PC-3 (cell line): ENCODE measurements at regions not wholly inside any gene's neighbourhood (a gene's known extent, or its start where the extent isn't known, plus 50 kb on each side); places are given as distances from the start of the nearest gene placed in this dataset.

Experiments
- ATAC-seq: fragments of 200-7000 bp; cut with Tn5 transposase; 2 replicates; pipeline ENCODE4 v1.9.1; 2020; ENCODE audit warnings: mild to moderate bottlenecking, moderate library complexity
- BruUV-seq: library from RNA; stranded (reverse); fragments of 400-500 nt; replicated peaks from 2 replicates; lab custom pipeline; 2021; lab: Mats Ljungman, UMichigan
- CTCF ChIA-PET: fragments of 300-600 bp; sonication (Branson Sonifier 250); formaldehyde crosslinking; loops from one replicate; lab custom pipeline; 2022; ENCODE audit warnings: antibody characterized with exemption; lab: Charles Lee
- POLR2A ChIA-PET: fragments of 300-600 bp; sonication (Branson Sonifier 250); formaldehyde crosslinking; loops from one replicate; lab custom pipeline; 2022; ENCODE audit warnings: antibody characterized with exemption; ENCODE audit not compliant: unreplicated experiment; lab: Charles Lee
- DNase-seq: peaks from one replicate; pipeline ENCODE4 v3.0.0-alpha.2; 2015
- H2AFZ ChIP-seq: fragments of 300-600 bp; sonication (generic); 2 replicates; pipeline ENCODE4 v1.6.0; 2016; ENCODE audit warnings: antibody characterized with exemption, low read length
- H3F3A ChIP-seq: fragments of 300-600 bp; sonication (generic); one replicate; pipeline ENCODE4 v1.6.0; 2017; ENCODE audit warnings: antibody characterized with exemption, low read length, control low read depth, mild to moderate bottlenecking; ENCODE audit not compliant: unreplicated experiment
- H3K27ac ChIP-seq: fragments of 300-600 bp; sonication (generic); 2 replicates; pipeline ENCODE4 v1.5.1; 2016; ENCODE audit warnings: mild to moderate bottlenecking, low read length
- H3K27me3 ChIP-seq: fragments of 300-600 bp; sonication (generic); 2 replicates; pipeline ENCODE4 v1.6.1; 2016; ENCODE audit warnings: low read length, mixed read lengths
- H3K36me3 ChIP-seq: fragments of 300-600 bp; sonication (generic); 2 replicates; pipeline ENCODE4 v1.6.1; 2016; ENCODE audit warnings: low read depth, mixed run types, low read length, mixed read lengths
- H3K4me1 ChIP-seq: fragments of 300-600 bp; sonication (generic); 2 replicates; pipeline ENCODE4 v1.5.1; 2016; ENCODE audit warnings: low read length; ENCODE audit not compliant: insufficient read depth
- H3K4me2 ChIP-seq: fragments of 300-600 bp; sonication (generic); 2 replicates; pipeline ENCODE4 v1.6.0; 2016; ENCODE audit warnings: low read length
- H3K4me3 ChIP-seq: fragments of 300-600 bp; sonication (generic); 2 replicates; pipeline ENCODE4 v1.5.1; 2016; ENCODE audit warnings: mild to moderate bottlenecking, low read length, mixed read lengths
- H3K79me2 ChIP-seq: fragments of 300-600 bp; sonication (generic); 2 replicates; pipeline ENCODE4 v1.6.1; 2017; ENCODE audit warnings: low read length, mixed read lengths
- H3K9ac ChIP-seq: fragments of 300-600 bp; sonication (generic); 2 replicates; pipeline ENCODE4 v1.6.0; 2016; ENCODE audit warnings: mild to moderate bottlenecking, low read length
- H3K9me2 ChIP-seq: fragments of 300-600 bp; sonication (generic); replicated peaks from 2 replicates; pipeline ENCODE4 v1.6.1; 2016; ENCODE audit warnings: mixed run types, low read length, mixed read lengths
- H3K9me3 ChIP-seq: fragments of 300-600 bp; sonication (generic); 2 replicates; pipeline ENCODE4 v1.6.1; 2016; ENCODE audit warnings: low read length, mixed read lengths
- H4K20me1 ChIP-seq: fragments of 300-600 bp; sonication (generic); 2 replicates; pipeline ENCODE4 v1.6.1; 2016; ENCODE audit warnings: low read length, mixed read lengths
- EZH2 ChIP-seq: fragments of 300-600 bp; sonication (generic); IDR thresholded peaks from one replicate; pipeline ENCODE4 v1.6.1; 2017; ENCODE audit warnings: antibody characterized with exemption, mild to moderate bottlenecking, low read length; ENCODE audit not compliant: unreplicated experiment
- EZH2phosphoT487 ChIP-seq: fragments of 300-600 bp; sonication (generic); IDR thresholded peaks from 2 replicates; pipeline ENCODE4 v1.6.1; 2018; ENCODE audit warnings: mild to moderate bottlenecking, antibody characterized with exemption, low read length, borderline replicate concordance
- intact Hi-C: fragments of 100-400 bp; cut with micrococcal nuclease; formaldehyde crosslinking; loops from 2 replicates; pipeline ENCODE4 v1.9.0; 2023
- TF ChIP-seq, protein P1 (sequence below): fragments of 300-600 bp; sonication (generic); conservative IDR thresholded peaks from 2 replicates; pipeline ENCODE4 v1.5.1; 2017; ENCODE audit warnings: antibody characterized with exemption, low read depth, mild to moderate bottlenecking, low read length

- Histone ChIP-seq H3F3A (no peaks in the 10 kb centered on the region), H3K9ac (no peak overlapping the region), H3K79me2 (no peaks in the 10 kb centered on the region), H3K4me2 (no peak overlapping the region), H3K4me1 (no peaks in the 10 kb centered on the region), H2AFZ (no peak overlapping the region), H3K27me3 (peaks cover 76% of the 10 kb centered on the region), H3K9me3 (no peaks in the 10 kb centered on the region), H3K27ac (no peak overlapping the region), H3K4me3 (no peak overlapping the region), H3K9me2 (no peaks in the 10 kb centered on the region), H4K20me1 (no peaks in the 10 kb centered on the region), H3K36me3 (no peaks in the 10 kb centered on the region)
- ChIA-PET POLR2A (no interaction called here), CTCF (no interaction called here)
- intact Hi-C loops: no loop called here
- no TSS peak for BruUV-seq
- ATAC-seq: no peak
- TF ChIP-seq, protein P1, sequence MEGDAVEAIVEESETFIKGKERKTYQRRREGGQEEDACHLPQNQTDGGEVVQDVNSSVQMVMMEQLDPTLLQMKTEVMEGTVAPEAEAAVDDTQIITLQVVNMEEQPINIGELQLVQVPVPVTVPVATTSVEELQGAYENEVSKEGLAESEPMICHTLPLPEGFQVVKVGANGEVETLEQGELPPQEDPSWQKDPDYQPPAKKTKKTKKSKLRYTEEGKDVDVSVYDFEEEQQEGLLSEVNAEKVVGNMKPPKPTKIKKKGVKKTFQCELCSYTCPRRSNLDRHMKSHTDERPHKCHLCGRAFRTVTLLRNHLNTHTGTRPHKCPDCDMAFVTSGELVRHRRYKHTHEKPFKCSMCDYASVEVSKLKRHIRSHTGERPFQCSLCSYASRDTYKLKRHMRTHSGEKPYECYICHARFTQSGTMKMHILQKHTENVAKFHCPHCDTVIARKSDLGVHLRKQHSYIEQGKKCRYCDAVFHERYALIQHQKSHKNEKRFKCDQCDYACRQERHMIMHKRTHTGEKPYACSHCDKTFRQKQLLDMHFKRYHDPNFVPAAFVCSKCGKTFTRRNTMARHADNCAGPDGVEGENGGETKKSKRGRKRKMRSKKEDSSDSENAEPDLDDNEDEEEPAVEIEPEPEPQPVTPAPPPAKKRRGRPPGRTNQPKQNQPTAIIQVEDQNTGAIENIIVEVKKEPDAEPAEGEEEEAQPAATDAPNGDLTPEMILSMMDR: no peak
- TF ChIP-seq EZH2phosphoT487 (no peak), EZH2 (no peak)
- DNase-seq: no peak
Observed at GRCh38 chr15:85889956-85890619, 95.4 kb upstream of the KLHL25 start.

- Histone ChIP-seq H3K9me2 (no peaks in the 10 kb centered on the region), H3F3A (no peaks in the 10 kb centered on the region), H3K36me3 (no peaks in the 10 kb centered on the region), H4K20me1 (no peaks in the 10 kb centered on the region), H3K4me3 (no peak overlapping the region), H3K4me2 (no peak overlapping the region), H3K27ac (no peak overlapping the region), H2AFZ (no peak overlapping the region), H3K27me3 (peaks cover 73% of the 10 kb centered on the region), H3K9ac (no peak overlapping the region), H3K79me2 (no peaks in the 10 kb centered on the region), H3K4me1 (no peaks in the 10 kb centered on the region), H3K9me3 (no peaks in the 10 kb centered on the region)
- ChIA-PET POLR2A (no interaction called here), CTCF (no interaction called here)
- DNase-seq (no peak), ATAC-seq (no peak)
- no TSS peak for BruUV-seq
- TF ChIP-seq EZH2 (no peak), EZH2phosphoT487 (no peak)
- TF ChIP-seq, protein P1: no peak
- intact Hi-C loops: no loop called here
Observed at GRCh38 chr15:85890620-85890980, 95.9 kb upstream of the KLHL25 start.

GRCh38 chr15:85891470-85891869 is 96.7 kb upstream of the KLHL25 start:
- Histone ChIP-seq H3K27me3 (peaks cover 64% of the 10 kb centered on the region), H2AFZ (no peak overlapping the region), H3K4me3 (no peak overlapping the region), H3K79me2 (no peaks in the 10 kb centered on the region), H3K4me2 (no peak overlapping the region), H4K20me1 (no peaks in the 10 kb centered on the region), H3F3A (no peaks in the 10 kb centered on the region), H3K9me2 (no peaks in the 10 kb centered on the region), H3K4me1 (no peaks in the 10 kb centered on the region), H3K9me3 (no peaks in the 10 kb centered on the region), H3K36me3 (no peaks in the 10 kb centered on the region), H3K27ac (no peak overlapping the region), H3K9ac (no peak overlapping the region)
- ChIA-PET CTCF (no interaction called here), POLR2A (no interaction called here)
- BruUV-seq: no TSS peak
- ATAC-seq (no peak), DNase-seq (no peak)
- intact Hi-C loops: no loop called here
- TF ChIP-seq, protein P1: no peak
- TF ChIP-seq EZH2: no peak
- no peak for TF ChIP-seq EZH2phosphoT487
